H7 (cell line): ENCODE measurements at regions not wholly inside any gene's neighbourhood (a gene's known extent, or its start where the extent isn't known, plus 50 kb on each side); places are given as distances from the start of the nearest gene placed in this dataset.
"Not testable (repeated sequence)": the region's sequence is repeated elsewhere in the genome, so short reads cannot be mapped to it uniquely, and the experiment has no call there.

ENCODE experiments used
- DNase-seq: peaks from one replicate; pipeline ENCODE4 v3.0.0; 2012
- H3K27me3 ChIP-seq: 2 replicates; pipeline ENCODE4 v1.6.0; 2011; ENCODE audit warnings: mild to moderate bottlenecking, low read length; ENCODE audit not compliant: control insufficient read depth, insufficient read depth
- H3K36me3 ChIP-seq: replicated peaks from 2 replicates; pipeline ENCODE4 v1.5.1; 2011; ENCODE audit warnings: low read length; ENCODE audit not compliant: control insufficient read depth, insufficient read depth
- H3K4me3 ChIP-seq: 2 replicates; pipeline ENCODE4 v1.5.1; 2011; ENCODE audit warnings: low read depth, mild to moderate bottlenecking, control low read depth, low read length, moderate library complexity; ENCODE audit not compliant: insufficient read depth

GRCh38 chr19:27707026-27707425 is 1505.9 kb downstream of the UQCRFS1 start:
- DNase-seq, H3K36me3 ChIP-seq, H3K4me3 ChIP-seq, H3K27me3 ChIP-seq: not testable (repeated sequence)

GRCh38 chr19:27705896-27706295 is 1507.1 kb downstream of the UQCRFS1 start:
- no peak for DNase-seq
- Histone ChIP-seq H3K36me3 (no peaks in the 10 kb centered on the region), H3K27me3 (no peaks in the 10 kb centered on the region), H3K4me3 (no peak overlapping the region)

- no peaks in the 10 kb centered on the region for H3K27me3 ChIP-seq
- H3K4me3 ChIP-seq, result no peak overlapping the region
- no peak for DNase-seq
- no peaks in the 10 kb centered on the region for H3K36me3 ChIP-seq
These were observed 1518.4 kb downstream of the UQCRFS1 start for GRCh38 chr19:27694361-27695055.

- H3K4me3 ChIP-seq, result no peak overlapping the region
- no peaks in the 10 kb centered on the region for H3K36me3 ChIP-seq
- DNase-seq, result no peak
- no peaks in the 10 kb centered on the region for H3K27me3 ChIP-seq
These were observed 1521.0 kb downstream of the UQCRFS1 start for GRCh38 chr19:27691991-27692390.

- DNase-seq, result no peak
- H3K36me3 ChIP-seq, result no peaks in the 10 kb centered on the region
- no peaks in the 10 kb centered on the region for H3K27me3 ChIP-seq
- no peak overlapping the region for H3K4me3 ChIP-seq
These were observed 1523.2 kb downstream of the UQCRFS1 start for GRCh38 chr19:27689734-27690241.

- DNase-seq, result no peak
- H3K4me3 ChIP-seq, result no peak overlapping the region
- H3K36me3 ChIP-seq, result no peaks in the 10 kb centered on the region
- no peaks in the 10 kb centered on the region for H3K27me3 ChIP-seq
These were observed 1528.7 kb downstream of the UQCRFS1 start for GRCh38 chr19:27684293-27684692.

- no peaks in the 10 kb centered on the region for H3K27me3 ChIP-seq
- H3K36me3 ChIP-seq, result no peaks in the 10 kb centered on the region
- no peak for DNase-seq
- no peak overlapping the region for H3K4me3 ChIP-seq
These were observed 1531.0 kb downstream of the UQCRFS1 start for GRCh38 chr19:27681972-27682371.

GRCh38 chr19:27679905-27680304 is 1533.0 kb downstream of the UQCRFS1 start:
- no peaks in the 10 kb centered on the region for H3K36me3 ChIP-seq
- no peaks in the 10 kb centered on the region for H3K27me3 ChIP-seq
- no peak overlapping the region for H3K4me3 ChIP-seq
- DNase-seq, result no peak

GRCh38 chr19:27679399-27679798 is 1533.6 kb downstream of the UQCRFS1 start:
- Histone ChIP-seq H3K4me3 (no peak overlapping the region), H3K36me3 (no peaks in the 10 kb centered on the region), H3K27me3 (no peaks in the 10 kb centered on the region)
- no peak for DNase-seq

GRCh38 chr19:27676877-27677276 is 1536.1 kb downstream of the UQCRFS1 start:
- Histone ChIP-seq H3K36me3 (no peaks in the 10 kb centered on the region), H3K4me3 (no peak overlapping the region), H3K27me3 (no peaks in the 10 kb centered on the region)
- no peak for DNase-seq

GRCh38 chr19:27676334-27676733 is 1536.6 kb downstream of the UQCRFS1 start:
- H3K27me3 ChIP-seq, result no peaks in the 10 kb centered on the region
- no peaks in the 10 kb centered on the region for H3K36me3 ChIP-seq
- no peak overlapping the region for H3K4me3 ChIP-seq
- no peak for DNase-seq

- Histone ChIP-seq H3K4me3 (no peak overlapping the region), H3K27me3 (no peaks in the 10 kb centered on the region), H3K36me3 (no peaks in the 10 kb centered on the region)
- no peak for DNase-seq
These were observed 1537.2 kb downstream of the UQCRFS1 start for GRCh38 chr19:27675771-27676170.

- no peak for DNase-seq
- Histone ChIP-seq H3K27me3 (no peaks in the 10 kb centered on the region), H3K4me3 (no peak overlapping the region), H3K36me3 (no peaks in the 10 kb centered on the region)
These were observed 1538.2 kb downstream of the UQCRFS1 start for GRCh38 chr19:27674701-27675100.

GRCh38 chr19:27673986-27674385 is 1539.0 kb downstream of the UQCRFS1 start:
- no peak for DNase-seq
- no peaks in the 10 kb centered on the region for H3K36me3 ChIP-seq
- no peak overlapping the region for H3K4me3 ChIP-seq
- no peaks in the 10 kb centered on the region for H3K27me3 ChIP-seq

GRCh38 chr19:27672309-27673047 is 1540.5 kb downstream of the UQCRFS1 start:
- H3K27me3 ChIP-seq, result no peaks in the 10 kb centered on the region
- H3K36me3 ChIP-seq, result no peaks in the 10 kb centered on the region
- H3K4me3 ChIP-seq, result no peak overlapping the region
- DNase-seq, result no peak
